K562 (cell line): ENCODE measurements at regions not wholly inside any gene's neighbourhood (a gene's known extent, or its start where the extent isn't known, plus 50 kb on each side); places are given as distances from the start of the nearest gene placed in this dataset.

Source experiments
- ATAC-seq: fragments of 200-7000 bp; cut with Tn5 transposase; 3 replicates; pipeline ENCODE4 v1.9.1; 2020; ENCODE audit warnings: moderate library complexity
- BruUV-seq: library from RNA; stranded (reverse); fragments of 400-500 nt; replicated peaks from 2 replicates; lab custom pipeline; 2021; lab: Mats Ljungman, UMichigan
- CTCF ChIA-PET: fragments of 300-600 bp; formaldehyde crosslinking; extraction: SDS; loops from one replicate; lab custom pipeline; 2021; ENCODE audit warnings: low intra/inter-chr PET ratio; lab: Yijun Ruan, JAX
- POLR2A ChIA-PET: fragments of 300-600, 350-650 bp; sonication (Branson Sonifier 250); formaldehyde crosslinking; extraction: SDS; loops from one replicate; lab custom pipeline; 2021; ENCODE audit warnings: antibody characterized with exemption, inconsistent platforms; lab: Yijun Ruan, JAX
- DNase-seq, 4 experiments: peaks; one replicate each; pipeline versions ENCODE4 v3.0.0 to v3.0.0-alpha.2; 2011 to 2018; ENCODE audit warnings: low spot score in 3 of 4, mixed read lengths in 3 of 4; ENCODE audit errors: extremely low read depth in 1 of 4
- FAIRE-seq: peaks from 2 replicates; lab custom pipeline; 2011; peaks lifted over from hg19 to GRCh38; lab: Jason Lieb, UNC
- H2AFZ ChIP-seq: 2 replicates; pipeline ENCODE4 v1.6.0; 2011; ENCODE audit warnings: low read depth, low read length, control low read depth, inconsistent platforms
- H3K27ac ChIP-seq: fragments of 200-600 bp; 3 replicates; pipeline ENCODE4 v1.8.0; 2011; ENCODE audit warnings: low read depth, mild to moderate bottlenecking, control low read depth, inconsistent platforms, low read length, moderate library complexity, mixed read lengths; ENCODE audit errors: extremely low read depth
- H3K27me3 ChIP-seq, 2 experiments: fragments of 300-600 bp in 1 of 2; 2 replicates in 1 of 2; 3 replicates in 1 of 2; pipeline versions ENCODE4 v1.6.0 to v1.8.0; 2011; ENCODE audit warnings: inconsistent platforms in 2 of 2, low read length in 2 of 2, mild to moderate bottlenecking in 1 of 2, mixed read lengths in 1 of 2, moderate library complexity in 1 of 2; ENCODE audit not compliant: control insufficient read depth in 2 of 2, insufficient read depth in 2 of 2
- H3K36me3 ChIP-seq: fragments of 300-600 bp; 3 replicates; pipeline ENCODE4 v1.8.0; 2011; ENCODE audit warnings: mild to moderate bottlenecking, low read length, inconsistent platforms; ENCODE audit not compliant: control insufficient read depth, insufficient read depth
- H3K4me1 ChIP-seq, 2 experiments: fragments of 200-600 bp in 1 of 2; replicated peaks in 1 of 2; 2 replicates in 1 of 2; 3 replicates in 1 of 2; pipeline versions ENCODE4 v1.5.1 to v1.8.0; 2011; ENCODE audit warnings: inconsistent platforms in 2 of 2, low read length in 2 of 2, mild to moderate bottlenecking in 1 of 2, mixed read lengths in 1 of 2, moderate library complexity in 1 of 2; ENCODE audit not compliant: control insufficient read depth in 2 of 2, insufficient read depth in 2 of 2
- H3K4me2 ChIP-seq: 2 replicates; pipeline ENCODE4 v1.6.1; 2011; ENCODE audit warnings: low read length, control low read depth, inconsistent platforms, mixed read lengths; ENCODE audit not compliant: insufficient read depth
- H3K4me3 ChIP-seq: fragments of 200-600 bp; sonication (generic), shearing (Covaris generic); 2 replicates; pipeline ENCODE4 v1.5.1; 2016; ENCODE audit warnings: control low read depth, inconsistent platforms
- H3K79me2 ChIP-seq: fragments of 200-600 bp; 3 replicates; pipeline ENCODE4 v1.8.0; 2011; ENCODE audit warnings: low read length, inconsistent platforms; ENCODE audit not compliant: control insufficient read depth, insufficient read depth
- H3K9ac ChIP-seq, 2 experiments: 2 replicates each; pipeline versions ENCODE4 v1.6.0 to v1.6.1; 2011; ENCODE audit warnings: low read depth in 2 of 2, low read length in 2 of 2, control low read depth in 1 of 2, inconsistent platforms in 1 of 2, mild to moderate bottlenecking in 1 of 2, mixed read lengths in 1 of 2; ENCODE audit not compliant: insufficient read depth in 1 of 2
- H3K9me1 ChIP-seq: one replicate; pipeline ENCODE4 v1.6.0; 2011; ENCODE audit warnings: inconsistent platforms, mild to moderate bottlenecking, low read length, moderate library complexity; ENCODE audit not compliant: control insufficient read depth, insufficient read depth
- H3K9me3 ChIP-seq: replicated peaks from 2 replicates; pipeline ENCODE4 v1.5.1; 2011; ENCODE audit warnings: low read depth, low read length, inconsistent platforms; ENCODE audit not compliant: control insufficient read depth, insufficient read depth
- H4K20me1 ChIP-seq: replicated peaks from 2 replicates; pipeline ENCODE4 v1.6.1; 2011; ENCODE audit warnings: low read length, inconsistent platforms, mixed read lengths; ENCODE audit not compliant: control insufficient read depth, insufficient read depth
- DLX4 ChIP-seq: fragments of 250-450 bp; sonication (Bioruptor Pico); IDR thresholded peaks from 2 replicates; pipeline ENCODE4 v1.6.1; 2021; ENCODE audit warnings: mild to moderate bottlenecking
- FOXA1 ChIP-seq: fragments of 450-650 bp; IDR thresholded peaks from 2 replicates; pipeline ENCODE4 v1.6.1; 2016; ENCODE audit warnings: mild to moderate bottlenecking, borderline replicate concordance
- FOXP4 ChIP-seq: sonication (generic); formaldehyde crosslinking; IDR thresholded peaks from 2 replicates; pipeline ENCODE4 v1.8.0; 2022; ENCODE audit warnings: mild to moderate bottlenecking, missing genetic modification reagents, borderline replicate concordance
- HNRNPL ChIP-seq: fragments of 200-400 bp; formaldehyde crosslinking; IDR thresholded peaks from 2 replicates; pipeline ENCODE4 v1.6.1; 2017; ENCODE audit warnings: low read depth, mild to moderate bottlenecking, low read length
- KLF1 ChIP-seq: fragments of 450-650 bp; IDR thresholded peaks from 2 replicates; pipeline ENCODE4 v1.6.1; 2016; ENCODE audit warnings: missing genetic modification characterization, missing compliant biosample characterization
- NCOA6 ChIP-seq: fragments of 450-650 bp; IDR thresholded peaks from 2 replicates; pipeline ENCODE4 v1.6.1; 2017; ENCODE audit warnings: mild to moderate bottlenecking
- PATZ1 ChIP-seq: fragments of 250-450 bp; sonication (Bioruptor Pico); IDR thresholded peaks from 2 replicates; pipeline ENCODE4 v1.5.0; 2020; ENCODE audit warnings: mild to moderate bottlenecking, borderline replicate concordance
- PYGO2 ChIP-seq: fragments of 450-650 bp; IDR thresholded peaks from 2 replicates; pipeline ENCODE4 v1.6.1; 2016; ENCODE audit warnings: mild to moderate bottlenecking, missing genetic modification characterization, moderate library complexity, missing compliant biosample characterization
- RBM22 ChIP-seq: fragments of 200-400 bp; formaldehyde crosslinking; IDR thresholded peaks from 2 replicates; pipeline ENCODE4 v1.6.1; 2018; ENCODE audit warnings: low read length, low read depth; ENCODE audit not compliant: poor library complexity, severe bottlenecking
- SAP30 ChIP-seq: fragments of 200-600 bp; sonication (generic); IDR thresholded peaks from 2 replicates; pipeline ENCODE4 v1.6.1; 2012; ENCODE audit warnings: borderline replicate concordance, low read depth, mild to moderate bottlenecking, moderate library complexity, low read length, control low read depth, inconsistent platforms; ENCODE audit not compliant: insufficient read depth, poor library complexity, severe bottlenecking
- TARDBP ChIP-seq: fragments of 450-650 bp; IDR thresholded peaks from 2 replicates; pipeline ENCODE4 v1.6.1; 2016
- THRAP3 ChIP-seq: fragments of 450-650 bp; IDR thresholded peaks from 2 replicates; pipeline ENCODE4 v1.6.1; 2016; ENCODE audit warnings: mild to moderate bottlenecking, inconsistent platforms, borderline replicate concordance
- TSHZ1 ChIP-seq: fragments of 250-450 bp; sonication (Bioruptor Pico); IDR thresholded peaks from 2 replicates; pipeline ENCODE4 v1.4.0; 2020; ENCODE audit warnings: mild to moderate bottlenecking, moderate library complexity
- ZNF197 ChIP-seq: fragments of 200-800 bp; sonication (Bioruptor generic); IDR thresholded peaks from 2 replicates; pipeline ENCODE4 v1.6.1; 2016; ENCODE audit warnings: low read depth, missing genetic modification characterization, missing compliant biosample characterization
- ZNF79 ChIP-seq: fragments of 250-450 bp; sonication (Bioruptor Pico); IDR thresholded peaks from 2 replicates; pipeline ENCODE4 v1.4.0; 2020; ENCODE audit warnings: low read depth, mild to moderate bottlenecking, moderate library complexity
- WGBS: fragments of 100-300 bp; shearing (Covaris generic); methylation state at CpG from one replicate; pipeline ENCODE4 v1.1.6; 2016; ENCODE audit warnings: low coverage, mixed read lengths; ENCODE audit not compliant: insufficient coverage; ENCODE audit errors: missing lambda C conversion rate; 5-methylcytosine and 5-hydroxymethylcytosine counted together
- in situ Hi-C: fragments of 300-500 bp; cut with MboI; formaldehyde crosslinking; loops from 4 replicates; pipeline ENCODE4 v1.15.0; 2018; ENCODE audit warnings: inconsistent platforms, mixed read lengths
- intact Hi-C: fragments of 100-400 bp; cut with micrococcal nuclease; formaldehyde crosslinking; loops from 2 replicates; pipeline ENCODE4 v1.14.2; 2022

- intact Hi-C loops, result no loop called here
- no TSS peak for BruUV-seq
- H3K36me3 ChIP-seq, result no peaks in the 10 kb centered on the region
- H3K27ac ChIP-seq, result no peak overlapping the region
- in situ Hi-C loops, result no loop called here
- no peak for DNase-seq
- H3K79me2 ChIP-seq, result no peaks in the 10 kb centered on the region
- no peaks in the 10 kb centered on the region for H3K27me3 ChIP-seq
- FAIRE-seq, result no peak
- TF ChIP-seq SAP30 (no peak), NCOA6 (no peak), ZNF197 (no peak), FOXP4 (CRISPR knock-in tag) (no peak), TSHZ1 (CRISPR knock-in tag) (no peak), RBM22 (no peak), PYGO2 (tag) (no peak), FOXA1 (no peak), KLF1 (tag) (no peak), PATZ1 (no peak), HNRNPL (no peak), TARDBP (no peak), DLX4 (CRISPR knock-in tag) (no peak), THRAP3 (no peak), ZNF79 (CRISPR knock-in tag) (no peak)
- ATAC-seq, result no peak
- ChIA-PET POLR2A (interaction anchor here (0.8 to 1.1 kb wide), 2 partner anchors 16 to 97 kb away, joined by 3 read pairs; no protein-coding TSS in a partner anchor), CTCF (no interaction called here)
- no peaks in the 10 kb centered on the region; the same call in 1 of the 2 replicates for H3K9me3 ChIP-seq
- H3K9ac ChIP-seq, result no peak overlapping the region
- 13% methylated on average over 1 of the region's 1 CpG for WGBS
- H2AFZ ChIP-seq, result no peak overlapping the region; the same call in 1 of the 2 replicates
- no peaks in the 10 kb centered on the region for H3K9me1 ChIP-seq
- no peak overlapping the region for H3K4me2 ChIP-seq
- H4K20me1 ChIP-seq, result no peaks in the 10 kb centered on the region
- peaks cover 0 to 30% of the 10 kb centered on the region in 2 experiments; a peak in 3 of 5 replicates for H3K4me1 ChIP-seq
- H3K4me3 ChIP-seq, result no peak overlapping the region
These were observed 128.7 kb upstream of the RAP1B start for GRCh38 chr12:68482014-68482413.
